RWPE2 (cell line): ENCODE measurements at regions not wholly inside any gene's neighbourhood (a gene's known extent, or its start where the extent isn't known, plus 50 kb on each side); places are given as distances from the start of the nearest gene placed in this dataset.

Experiments used
- ATAC-seq: fragments of 200-7000 bp; cut with Tn5 transposase; 3 replicates; pipeline ENCODE4 v1.9.1; 2021; ENCODE audit warnings: low read depth
- DNase-seq: peaks from one replicate; pipeline ENCODE4 v3.0.0-alpha.2; 2020; ENCODE audit warnings: low spot score
- H3K27ac ChIP-seq: fragments of 450-650 bp; 2 replicates; pipeline ENCODE4 v1.5.1; 2017; ENCODE audit warnings: mild to moderate bottlenecking; ENCODE audit not compliant: poor library complexity, severe bottlenecking
- H3K27me3 ChIP-seq: fragments of 250-450 bp; sonication (Bioruptor Pico); 2 replicates; pipeline ENCODE4 v1.5.1; 2021; ENCODE audit warnings: mild to moderate bottlenecking, moderate library complexity; ENCODE audit not compliant: insufficient read depth, poor library complexity, severe bottlenecking
- H3K36me3 ChIP-seq: fragments of 250-450 bp; sonication (Bioruptor Pico); 2 replicates; pipeline ENCODE4 v1.5.1; 2020; ENCODE audit warnings: low read depth, mild to moderate bottlenecking, moderate library complexity
- H3K4me1 ChIP-seq: fragments of 250-450 bp; sonication (Bioruptor Pico); 2 replicates; pipeline ENCODE4 v1.5.1; 2021; ENCODE audit warnings: mild to moderate bottlenecking, moderate library complexity; ENCODE audit not compliant: insufficient read depth, poor library complexity, severe bottlenecking
- H3K4me3 ChIP-seq: fragments of 250-450 bp; sonication (Bioruptor Pico); 2 replicates; pipeline ENCODE4 v1.5.1; 2021; ENCODE audit warnings: mild to moderate bottlenecking, moderate library complexity; ENCODE audit not compliant: severe bottlenecking
- H3K9me3 ChIP-seq: fragments of 250-450 bp; sonication (Bioruptor Pico); 2 replicates; pipeline ENCODE4 v1.5.1; 2021; ENCODE audit warnings: mild to moderate bottlenecking, moderate library complexity; ENCODE audit not compliant: severe bottlenecking
- TF ChIP-seq, protein P1 (sequence below): fragments of 450-650 bp; IDR thresholded peaks from one replicate; pipeline ENCODE4 v1.5.1; 2017; ENCODE audit warnings: mild to moderate bottlenecking, moderate library complexity; ENCODE audit not compliant: poor library complexity, severe bottlenecking

DNA sequence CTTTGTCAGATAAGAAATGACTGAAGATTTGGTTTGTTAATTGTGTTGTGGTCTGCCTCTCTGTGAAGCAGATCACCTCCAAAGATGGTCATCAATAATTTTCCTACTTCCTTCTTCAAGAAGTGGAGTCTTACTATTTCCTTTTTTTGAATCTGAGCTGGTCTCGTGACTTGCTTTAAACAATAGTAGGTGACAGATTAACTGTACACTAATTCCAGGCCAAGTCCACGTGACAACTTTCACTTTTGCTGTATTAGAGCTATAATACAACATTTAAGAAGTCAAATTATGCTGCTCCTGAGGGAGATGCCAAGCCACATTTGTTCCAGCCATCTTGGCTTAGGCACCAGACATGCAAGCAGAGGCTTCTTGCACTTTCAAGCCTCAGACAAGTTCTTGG, 393.8 kb upstream of the GRID2 start:
- Histone ChIP-seq H3K27me3 (no peaks in the 10 kb centered on the region), H3K27ac (no peak overlapping the region), H3K4me1 (no peaks in the 10 kb centered on the region), H3K9me3 (no peaks in the 10 kb centered on the region), H3K36me3 (no peaks in the 10 kb centered on the region), H3K4me3 (no peak overlapping the region)
- ATAC-seq = no peak
- DNase-seq = no peak
- TF ChIP-seq, protein P1, sequence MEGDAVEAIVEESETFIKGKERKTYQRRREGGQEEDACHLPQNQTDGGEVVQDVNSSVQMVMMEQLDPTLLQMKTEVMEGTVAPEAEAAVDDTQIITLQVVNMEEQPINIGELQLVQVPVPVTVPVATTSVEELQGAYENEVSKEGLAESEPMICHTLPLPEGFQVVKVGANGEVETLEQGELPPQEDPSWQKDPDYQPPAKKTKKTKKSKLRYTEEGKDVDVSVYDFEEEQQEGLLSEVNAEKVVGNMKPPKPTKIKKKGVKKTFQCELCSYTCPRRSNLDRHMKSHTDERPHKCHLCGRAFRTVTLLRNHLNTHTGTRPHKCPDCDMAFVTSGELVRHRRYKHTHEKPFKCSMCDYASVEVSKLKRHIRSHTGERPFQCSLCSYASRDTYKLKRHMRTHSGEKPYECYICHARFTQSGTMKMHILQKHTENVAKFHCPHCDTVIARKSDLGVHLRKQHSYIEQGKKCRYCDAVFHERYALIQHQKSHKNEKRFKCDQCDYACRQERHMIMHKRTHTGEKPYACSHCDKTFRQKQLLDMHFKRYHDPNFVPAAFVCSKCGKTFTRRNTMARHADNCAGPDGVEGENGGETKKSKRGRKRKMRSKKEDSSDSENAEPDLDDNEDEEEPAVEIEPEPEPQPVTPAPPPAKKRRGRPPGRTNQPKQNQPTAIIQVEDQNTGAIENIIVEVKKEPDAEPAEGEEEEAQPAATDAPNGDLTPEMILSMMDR = no peak

- DNase-seq = no peak
- 0 out of 3 replicates have a peak, but pooled peaks have one; percentile 46 for ATAC-seq
- Histone ChIP-seq H3K4me1 (no peaks in the 10 kb centered on the region), H3K4me3 (no peak overlapping the region), H3K27ac (no peak overlapping the region), H3K36me3 (no peaks in the 10 kb centered on the region), H3K9me3 (no peaks in the 10 kb centered on the region), H3K27me3 (no peaks in the 10 kb centered on the region)
- TF ChIP-seq, protein P1 = no peak
Observed at GRCh38 chr4:91914176-91914804, 389.5 kb upstream of the GRID2 start.

DNA sequence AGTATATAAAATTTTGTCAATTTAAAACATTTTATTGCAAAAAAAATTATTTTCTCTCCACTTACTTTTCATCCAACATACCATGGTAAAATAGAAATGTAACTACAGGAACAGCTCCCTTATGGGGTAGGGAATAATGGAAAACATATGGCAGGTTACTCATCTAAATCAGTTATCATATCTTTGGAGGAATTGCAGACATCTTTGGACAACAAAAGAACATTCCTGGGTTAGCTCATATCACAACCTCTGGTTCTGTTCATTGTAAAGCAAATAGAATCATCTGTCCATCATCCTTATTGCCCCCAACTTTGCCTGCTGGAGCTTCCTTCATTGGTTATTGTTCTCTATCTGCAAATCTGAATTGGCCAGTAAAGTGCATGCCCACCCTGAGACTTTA, 387.5 kb upstream of the GRID2 start:
- Histone ChIP-seq H3K36me3 (no peaks in the 10 kb centered on the region), H3K27ac (no peak overlapping the region), H3K27me3 (no peaks in the 10 kb centered on the region), H3K4me3 (no peak overlapping the region), H3K9me3 (no peaks in the 10 kb centered on the region), H3K4me1 (no peaks in the 10 kb centered on the region)
- ATAC-seq (no peak), DNase-seq (no peak)
- TF ChIP-seq, protein P1 = no peak

- no peak overlapping the region for H3K27ac ChIP-seq
- H3K9me3 ChIP-seq = no peaks in the 10 kb centered on the region
- H3K36me3 ChIP-seq = no peaks in the 10 kb centered on the region
- H3K4me3 ChIP-seq = no peak overlapping the region
- ATAC-seq = no peak
- DNase-seq = no peak
- TF ChIP-seq, protein P1 = no peak
- H3K4me1 ChIP-seq = no peaks in the 10 kb centered on the region
- no peaks in the 10 kb centered on the region for H3K27me3 ChIP-seq
Observed at GRCh38 chr4:91924625-91925024, 379.1 kb upstream of the GRID2 start.

DNA sequence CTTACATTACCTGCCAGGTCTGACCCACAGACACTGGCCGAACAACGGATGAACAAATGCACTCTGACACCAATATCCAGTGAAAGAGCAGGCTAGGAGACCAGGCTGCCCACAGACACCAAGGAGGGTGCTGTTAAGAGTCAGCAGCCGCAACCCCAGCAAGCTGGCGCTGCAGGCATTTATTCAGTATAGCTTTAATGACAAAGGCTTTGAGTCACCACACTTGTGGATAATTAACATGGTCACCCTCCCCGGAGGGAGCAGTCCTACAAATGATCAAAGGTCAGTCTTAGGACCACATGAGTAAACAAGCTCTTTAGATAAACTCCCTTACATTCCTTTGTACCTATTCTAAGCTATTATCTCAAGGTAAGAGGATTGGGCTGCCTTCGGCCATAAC, 368.5 kb upstream of the GRID2 start:
- no peak overlapping the region for H3K4me3 ChIP-seq
- no peaks in the 10 kb centered on the region for H3K9me3 ChIP-seq
- no peak for ATAC-seq
- H3K4me1 ChIP-seq = no peaks in the 10 kb centered on the region
- H3K27me3 ChIP-seq = no peaks in the 10 kb centered on the region
- no peak overlapping the region for H3K27ac ChIP-seq
- DNase-seq = no peak
- H3K36me3 ChIP-seq = no peaks in the 10 kb centered on the region
- TF ChIP-seq, protein P1 = no peak
